Transverse colon (tissue), 4 donors: ENCODE measurements at regions not wholly inside any gene's neighbourhood (a gene's known extent, or its start where the extent isn't known, plus 50 kb on each side); places are given as distances from the start of the nearest gene placed in this dataset.
A peak's percentile ranks its signal among the peaks of the same experiment; 100 is the strongest.

ENCODE experiments used
- DNase-seq: peaks from one replicate; pipeline ENCODE4 v3.0.0-alpha.2; 2019
- H3K27ac ChIP-seq, 4 donors: fragments of 200-600 bp; sonication (generic); 2 replicates each; pipeline ENCODE4 v1.5.1; 2016 to 2018; ENCODE audit warnings: inconsistent platforms in 4 of 4
- H3K27me3 ChIP-seq: fragments of 200-600 bp; sonication (generic); 2 replicates; pipeline ENCODE4 v1.5.1; 2017; ENCODE audit warnings: inconsistent platforms
- H3K36me3 ChIP-seq, 4 donors: fragments of 200-600 bp; sonication (generic); 2 replicates each; pipeline ENCODE4 v1.5.1; 2017 to 2019; ENCODE audit warnings: inconsistent platforms in 4 of 4
- H3K4me1 ChIP-seq, 4 donors: fragments of 200-600 bp; sonication (generic); 2 replicates each; pipeline ENCODE4 v1.5.1; 2017 to 2020; ENCODE audit warnings: inconsistent platforms in 4 of 4
- H3K4me3 ChIP-seq, 4 donors: fragments of 200-600 bp; sonication (generic); 1 replicate in 1 of 4; 2 replicates in 3 of 4; pipeline versions ENCODE4 v1.5.1 to v1.6.1; 2017 to 2019; ENCODE audit warnings: inconsistent platforms in 4 of 4
- H3K9me3 ChIP-seq, 2 donors: fragments of 200-600 bp; sonication (generic); 2 replicates each; pipeline ENCODE4 v1.5.1; 2017 to 2019; ENCODE audit warnings: inconsistent platforms in 2 of 2
- CTCF ChIP-seq, 5 experiments: fragments of 200-600 bp in 3 of 5; fragments of 450-650 bp in 2 of 5; sonication (generic) in 3 of 5; IDR thresholded peaks; 1 replicate in 2 of 5; 2 replicates in 3 of 5; pipeline ENCODE4 v1.5.1; 2016 to 2017; ENCODE audit warnings: antibody characterized with exemption in 5 of 5, inconsistent platforms in 3 of 5, mild to moderate bottlenecking in 2 of 5, moderate library complexity in 1 of 5
- EP300 ChIP-seq: sonication (generic); formaldehyde crosslinking; IDR thresholded peaks from one replicate; pipeline ENCODE4 v1.6.1; 2017; ENCODE audit warnings: antibody characterized with exemption, low read depth
- POLR2A ChIP-seq: fragments of 450-650 bp; IDR thresholded peaks from one replicate; pipeline ENCODE4 v1.6.1; 2016; ENCODE audit warnings: antibody characterized with exemption, mild to moderate bottlenecking, moderate library complexity
- POLR2AphosphoS5 ChIP-seq, 3 donors: sonication (generic); formaldehyde crosslinking; IDR thresholded peaks; one replicate each; pipeline ENCODE4 v1.6.1; 2016; ENCODE audit warnings: antibody characterized with exemption in 3 of 3
- WGBS, 2 donors: methylation state at CpG; one replicate each; pipeline ENCODE4 v1.1.5; 2018; ENCODE audit warnings: low coverage in 1 of 2; 5-methylcytosine and 5-hydroxymethylcytosine counted together
- in situ Hi-C, 4 donors: fragments of 200-750 bp; cut with MboI; loops; one replicate each; pipeline versions ENCODE4 v1.15.0 to v1.15.1; 2017; ENCODE audit warnings: low sequenced_read_pairs in 3 of 4, low pct_ligation_motif_present in 1 of 4, low pct_unique_long_range_greater_than_20kb in 1 of 4
- intact Hi-C: fragments of 100-400 bp; cut with DNase I; formaldehyde crosslinking; loops from one replicate; pipeline ENCODE4 v1.15.1; 2023; ENCODE audit warnings: low total_unique reads

- in situ Hi-C loops (no loop called here), intact Hi-C loops (no loop called here)
- DNase-seq = no peak
- H3K36me3 ChIP-seq = no peaks in the 10 kb centered on the region
- TF ChIP-seq EP300 (no peak), CTCF (IDR thresholded peaks at IDR 0.05) (no peak), POLR2AphosphoS5 (IDR thresholded peaks at IDR 0.05) (no peak), POLR2A (no peak)
- peaks cover 17% of the 10 kb centered on the region for H3K27me3 ChIP-seq
- 80% methylated on average over 14 of the region's 14 CpGs; no CpG with 5 or more reads in 1 of the 2 donors for WGBS, 2 donors
- H3K27ac ChIP-seq = no peak overlapping the region
- peaks cover 5 to 16% of the 10 kb centered on the region in 2 donors for H3K9me3 ChIP-seq
- no peaks in the 10 kb centered on the region for H3K4me1 ChIP-seq
- no peak overlapping the region for H3K4me3 ChIP-seq
These were observed 133.2 kb downstream of the DNAJB6 start for GRCh38 chr7:157470017-157470322.

- 82% methylated on average over 17 of the region's 17 CpGs; no CpG with 5 or more reads in 1 of the 2 donors for WGBS, 2 donors
- intact Hi-C loops (no loop called here), in situ Hi-C loops (no loop called here)
- no peak overlapping the region for H3K27ac ChIP-seq
- TF ChIP-seq CTCF (IDR thresholded peaks at IDR 0.05) (no peak), POLR2AphosphoS5 (IDR thresholded peaks at IDR 0.05) (no peak), EP300 (no peak), POLR2A (no peak)
- no peaks in the 10 kb centered on the region for H3K4me1 ChIP-seq
- H3K36me3 ChIP-seq = no peaks in the 10 kb centered on the region
- DNase-seq = no peak
- H3K4me3 ChIP-seq = no peak overlapping the region
- H3K27me3 ChIP-seq = peaks cover 10% of the 10 kb centered on the region
- H3K9me3 ChIP-seq = peaks cover 5 to 16% of the 10 kb centered on the region in 2 donors
These were observed 133.9 kb downstream of the DNAJB6 start for GRCh38 chr7:157470701-157471131.

GRCh38 chr7:157471259-157472125, 134.7 kb downstream of the DNAJB6 start:
- in situ Hi-C loops = no loop called here
- Histone ChIP-seq H3K27me3 (peaks cover 5% of the 10 kb centered on the region), H3K36me3 (no peaks in the 10 kb centered on the region), H3K27ac (peak overlapping the region in 1 of 4 donors; percentile 21), H3K9me3 (peaks cover 5 to 16% of the 10 kb centered on the region in 2 donors), H3K4me1 (no peaks in the 10 kb centered on the region), H3K4me3 (no peak overlapping the region)
- TF ChIP-seq EP300 (no peak), POLR2A (no peak), CTCF (IDR thresholded peaks at IDR 0.05) (no peak), POLR2AphosphoS5 (IDR thresholded peaks at IDR 0.05) (no peak)
- WGBS, 2 donors = 73 to 82% methylated on average over 2 to 11 of the region's 11 CpGs
- DNase-seq = no peak
- intact Hi-C loops = no loop called here

GRCh38 chr7:157472311-157473050, 135.7 kb downstream of the DNAJB6 start:
- Histone ChIP-seq H3K27me3 (no peaks in the 10 kb centered on the region), H3K27ac (peak overlapping the region in 1 of 4 donors; percentile 11), H3K4me3 (no peak overlapping the region), H3K4me1 (no peaks in the 10 kb centered on the region), H3K9me3 (peaks cover 5 to 16% of the 10 kb centered on the region in 2 donors), H3K36me3 (no peaks in the 10 kb centered on the region)
- intact Hi-C loops = no loop called here
- DNase-seq = no peak
- TF ChIP-seq POLR2A (no peak), POLR2AphosphoS5 (IDR thresholded peaks at IDR 0.05) (no peak), EP300 (no peak)
- WGBS, 2 donors = 68 to 70% methylated on average over 2 to 10 of the region's 10 CpGs
- in situ Hi-C loops = no loop called here
